GM19043 (cell line): ENCODE measurements at regions not wholly inside any gene's neighbourhood (a gene's known extent, or its start where the extent isn't known, plus 50 kb on each side); places are given as distances from the start of the nearest gene placed in this dataset.
"Not testable (repeated sequence)": the region's sequence is repeated elsewhere in the genome, so short reads cannot be mapped to it uniquely, and the experiment has no call there.

ENCODE experiments used
- ATAC-seq: cut with Tn5 transposase; IDR thresholded peaks from one replicate; pipeline ENCODE4 v1.9.1; 2021; ENCODE audit warnings: low read depth; ENCODE audit not compliant: unreplicated experiment

- ATAC-seq, result no peak
Observed at GRCh38 chr6:165173484-165173883, 135.9 kb downstream of the C6orf118 start.

GRCh38 chr6:165167861-165168260, 141.5 kb downstream of the C6orf118 start:
- ATAC-seq, result no peak

- no peak for ATAC-seq
Observed at GRCh38 chr6:165167311-165167710, 142.1 kb downstream of the C6orf118 start.

GRCh38 chr6:165163519-165163918, 145.9 kb downstream of the C6orf118 start:
- ATAC-seq, result no peak

GRCh38 chr6:165159460-165159859, 149.9 kb downstream of the C6orf118 start:
- no peak for ATAC-seq

GRCh38 chr6:165146456-165146855, 162.9 kb downstream of the C6orf118 start:
- ATAC-seq, result no peak

GRCh38 chr6:165135889-165136288, 173.5 kb downstream of the C6orf118 start:
- no peak for ATAC-seq

GRCh38 chr6:165129086-165129485, 180.3 kb downstream of the C6orf118 start:
- ATAC-seq, result no peak

- not testable (repeated sequence) for ATAC-seq
Observed at GRCh38 chr6:165127743-165128142, 181.7 kb downstream of the C6orf118 start.

GRCh38 chr6:165124681-165125080, 184.7 kb downstream of the C6orf118 start:
- ATAC-seq, result not testable (repeated sequence)

- no peak for ATAC-seq
Observed at GRCh38 chr6:165119231-165120020, 190.0 kb downstream of the C6orf118 start.

GRCh38 chr6:165118736-165119135, 190.7 kb downstream of the C6orf118 start:
- ATAC-seq, result no peak

GRCh38 chr6:165117806-165118205, 191.6 kb downstream of the C6orf118 start:
- no peak for ATAC-seq

GRCh38 chr6:165117121-165117520, 192.3 kb downstream of the C6orf118 start:
- no peak for ATAC-seq

GRCh38 chr6:165110860-165111259, 198.5 kb downstream of the C6orf118 start:
- ATAC-seq, result no peak

GRCh38 chr6:165109011-165109410, 200.4 kb downstream of the C6orf118 start:
- no peak for ATAC-seq

- ATAC-seq, result no peak
Observed at GRCh38 chr6:165106261-165106660, 203.1 kb downstream of the C6orf118 start.

GRCh38 chr6:165098165-165098564, 211.2 kb downstream of the C6orf118 start:
- ATAC-seq, result no peak

- no peak for ATAC-seq
Observed at GRCh38 chr6:165096868-165097267, 212.5 kb downstream of the C6orf118 start.

- ATAC-seq, result no peak
Observed at GRCh38 chr6:165096209-165096608, 213.2 kb downstream of the C6orf118 start.

- ATAC-seq, result no peak
Observed at GRCh38 chr6:165092881-165093595, 216.4 kb downstream of the C6orf118 start.
